Fibroblast of villous mesenchyme (primary cell): ENCODE measurements at regions not wholly inside any gene's neighbourhood (a gene's known extent, or its start where the extent isn't known, plus 50 kb on each side); places are given as distances from the start of the nearest gene placed in this dataset.

Source experiments
- DNase-seq: peaks from one replicate; pipeline ENCODE4 v3.0.0-alpha.2; 2010; ENCODE audit warnings: low read depth
- H3K4me3 ChIP-seq: 2 replicates; pipeline ENCODE4 v1.5.1; 2011; ENCODE audit warnings: low read depth, mild to moderate bottlenecking, low read length
- CTCF ChIP-seq: IDR thresholded peaks from 2 replicates; pipeline ENCODE4 v1.5.1; 2012; ENCODE audit warnings: low read depth, mild to moderate bottlenecking, low read length; ENCODE audit not compliant: insufficient read depth

- DNase-seq, result peak; percentile 74
- TF ChIP-seq CTCF, result peak; percentile 78
- no peak overlapping the region for H3K4me3 ChIP-seq
Observed at GRCh38 chr5:38666668-38667498, 110.4 kb upstream of the LIFR start.

GRCh38 chr5:38667499-38667776, 111.0 kb upstream of the LIFR start:
- no peak overlapping the region for H3K4me3 ChIP-seq
- TF ChIP-seq CTCF, result no peak
- DNase-seq, result no peak

- DNase-seq, result no peak
- no peak overlapping the region for H3K4me3 ChIP-seq
- no peak for TF ChIP-seq CTCF
Observed at GRCh38 chr5:38669361-38669880, 113.0 kb upstream of the LIFR start.

GRCh38 chr5:38670066-38670465, 113.6 kb upstream of the LIFR start:
- DNase-seq, result no peak
- no peak for TF ChIP-seq CTCF
- no peak overlapping the region for H3K4me3 ChIP-seq

GRCh38 chr5:38670878-38671277, 114.4 kb upstream of the LIFR start:
- TF ChIP-seq CTCF, result no peak
- DNase-seq, result peak; percentile 89
- no peak overlapping the region for H3K4me3 ChIP-seq

- peak; percentile 99 for DNase-seq
- no peak overlapping the region for H3K4me3 ChIP-seq
- TF ChIP-seq CTCF, result peak; percentile 28
Observed at GRCh38 chr5:38672059-38672788, 115.8 kb upstream of the LIFR start.
